ENCODE measurements at regions not wholly inside any gene's neighbourhood (a gene's known extent, or its start where the extent isn't known, plus 50 kb on each side); places are given as distances from the start of the nearest gene placed in this dataset.

- H2AFZ ChIP-seq (ENCODE audit: low read length) = no peak overlapping the region
- H3K27me3 ChIP-seq (ENCODE audit: low read length) = no peaks in the 10 kb centered on the region
- POLR2A ChIA-PET (ENCODE audit: unreplicated experiment) = no interaction called here
- no TSS peak for BruUV-seq (replicated peaks)
- CTCF ChIA-PET = no interaction called here
- H3K4me3 ChIP-seq (ENCODE audit: low read length) = no peak overlapping the region
- intact Hi-C loops (cut with micrococcal nuclease) = no loop called here
- H3K36me3 ChIP-seq (ENCODE audit: low read depth, low read length) = no peaks in the 10 kb centered on the region
- H3K4me2 ChIP-seq (ENCODE audit: low read length) = no peak overlapping the region
- no peak for ATAC-seq
- H3K27ac ChIP-seq (ENCODE audit: low read length) = no peak overlapping the region
- no peak for TF ChIP-seq EZH2 (IDR thresholded peaks at IDR 0.05; ENCODE audit: low read length, unreplicated experiment)
- H3K4me1 ChIP-seq (ENCODE audit: insufficient read depth, low read length) = no peaks in the 10 kb centered on the region
- H3K9me2 ChIP-seq (replicated peaks; ENCODE audit: low read length) = no peaks in the 10 kb centered on the region
- H3K9me3 ChIP-seq (ENCODE audit: low read length) = no peaks in the 10 kb centered on the region
- H3F3A ChIP-seq (ENCODE audit: low read length, unreplicated experiment) = no peaks in the 10 kb centered on the region
- H3K79me2 ChIP-seq (ENCODE audit: low read length) = no peaks in the 10 kb centered on the region
- no peak overlapping the region for H3K9ac ChIP-seq (ENCODE audit: low read length)
- no peaks in the 10 kb centered on the region for H4K20me1 ChIP-seq (ENCODE audit: low read length)
- DNase-seq = no peak
Observed at GRCh38 chr16:80258407-80258806, 282.4 kb upstream of the DYNLRB2 start.

- Histone ChIP-seq H3K9me3 (ENCODE audit: low read length) (no peaks in the 10 kb centered on the region), H3K4me2 (ENCODE audit: low read length) (no peak overlapping the region), H3F3A (ENCODE audit: low read length, unreplicated experiment) (no peaks in the 10 kb centered on the region), H3K9ac (ENCODE audit: low read length) (no peak overlapping the region), H2AFZ (ENCODE audit: low read length) (no peak overlapping the region), H3K9me2 (replicated peaks; ENCODE audit: low read length) (no peaks in the 10 kb centered on the region), H3K4me1 (ENCODE audit: insufficient read depth, low read length) (no peaks in the 10 kb centered on the region), H3K27ac (ENCODE audit: low read length) (no peak overlapping the region), H3K79me2 (ENCODE audit: low read length) (no peaks in the 10 kb centered on the region), H3K36me3 (ENCODE audit: low read depth, low read length) (no peaks in the 10 kb centered on the region), H3K27me3 (ENCODE audit: low read length) (no peaks in the 10 kb centered on the region), H4K20me1 (ENCODE audit: low read length) (no peaks in the 10 kb centered on the region), H3K4me3 (ENCODE audit: low read length) (no peak overlapping the region)
- CTCF ChIA-PET = no interaction called here
- no peak for DNase-seq
- intact Hi-C loops (cut with micrococcal nuclease) = no loop called here
- ATAC-seq = no peak
- no peak for TF ChIP-seq EZH2phosphoT487 (IDR thresholded peaks at IDR 0.05; ENCODE audit: borderline replicate concordance, low read length)
- TF ChIP-seq, protein P1, sequence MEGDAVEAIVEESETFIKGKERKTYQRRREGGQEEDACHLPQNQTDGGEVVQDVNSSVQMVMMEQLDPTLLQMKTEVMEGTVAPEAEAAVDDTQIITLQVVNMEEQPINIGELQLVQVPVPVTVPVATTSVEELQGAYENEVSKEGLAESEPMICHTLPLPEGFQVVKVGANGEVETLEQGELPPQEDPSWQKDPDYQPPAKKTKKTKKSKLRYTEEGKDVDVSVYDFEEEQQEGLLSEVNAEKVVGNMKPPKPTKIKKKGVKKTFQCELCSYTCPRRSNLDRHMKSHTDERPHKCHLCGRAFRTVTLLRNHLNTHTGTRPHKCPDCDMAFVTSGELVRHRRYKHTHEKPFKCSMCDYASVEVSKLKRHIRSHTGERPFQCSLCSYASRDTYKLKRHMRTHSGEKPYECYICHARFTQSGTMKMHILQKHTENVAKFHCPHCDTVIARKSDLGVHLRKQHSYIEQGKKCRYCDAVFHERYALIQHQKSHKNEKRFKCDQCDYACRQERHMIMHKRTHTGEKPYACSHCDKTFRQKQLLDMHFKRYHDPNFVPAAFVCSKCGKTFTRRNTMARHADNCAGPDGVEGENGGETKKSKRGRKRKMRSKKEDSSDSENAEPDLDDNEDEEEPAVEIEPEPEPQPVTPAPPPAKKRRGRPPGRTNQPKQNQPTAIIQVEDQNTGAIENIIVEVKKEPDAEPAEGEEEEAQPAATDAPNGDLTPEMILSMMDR (conservative IDR thresholded peaks at IDR 0.05; ENCODE audit: low read depth, low read length) = no peak
- no TSS peak for BruUV-seq (replicated peaks)
- POLR2A ChIA-PET (ENCODE audit: unreplicated experiment) = no interaction called here
Observed at GRCh38 chr16:80254970-80255369, 285.8 kb upstream of the DYNLRB2 start.

- no peak for ATAC-seq
- Histone ChIP-seq H2AFZ (ENCODE audit: low read length) (no peak overlapping the region), H3K4me2 (ENCODE audit: low read length) (no peak overlapping the region), H3F3A (ENCODE audit: low read length, unreplicated experiment) (no peaks in the 10 kb centered on the region), H3K79me2 (ENCODE audit: low read length) (no peaks in the 10 kb centered on the region), H3K9me3 (ENCODE audit: low read length) (no peaks in the 10 kb centered on the region), H3K4me3 (ENCODE audit: low read length) (no peak overlapping the region), H3K27ac (ENCODE audit: low read length) (no peak overlapping the region), H3K27me3 (ENCODE audit: low read length) (no peaks in the 10 kb centered on the region), H4K20me1 (ENCODE audit: low read length) (no peaks in the 10 kb centered on the region), H3K9ac (ENCODE audit: low read length) (no peak overlapping the region), H3K36me3 (ENCODE audit: low read depth, low read length) (no peaks in the 10 kb centered on the region), H3K4me1 (ENCODE audit: insufficient read depth, low read length) (no peaks in the 10 kb centered on the region), H3K9me2 (replicated peaks; ENCODE audit: low read length) (no peaks in the 10 kb centered on the region)
- ChIA-PET CTCF (no interaction called here), POLR2A (ENCODE audit: unreplicated experiment) (no interaction called here)
- BruUV-seq (replicated peaks) = no TSS peak
- TF ChIP-seq, protein P1 (conservative IDR thresholded peaks at IDR 0.05; ENCODE audit: low read depth, low read length) = no peak
- TF ChIP-seq EZH2 (IDR thresholded peaks at IDR 0.05; ENCODE audit: low read length, unreplicated experiment) = no peak
- TF ChIP-seq EZH2phosphoT487 (IDR thresholded peaks at IDR 0.05; ENCODE audit: borderline replicate concordance, low read length) = no peak
- intact Hi-C loops (cut with micrococcal nuclease) = no loop called here
- DNase-seq = no peak
Observed at GRCh38 chr16:80253741-80254140, 287.1 kb upstream of the DYNLRB2 start.

All from PC-3 (cell line).